WTC11 (cell line): ENCODE measurements at regions not wholly inside any gene's neighbourhood (a gene's known extent, or its start where the extent isn't known, plus 50 kb on each side); places are given as distances from the start of the nearest gene placed in this dataset.

Source experiments
- CTCF ChIP-seq: fragments of 200-600 bp; IDR thresholded peaks from 2 replicates; pipeline ENCODE4 v1.8.0; 2022; ENCODE audit warnings: antibody characterized with exemption
- HMGXB4 ChIP-seq: sonication (generic); formaldehyde crosslinking; IDR thresholded peaks from 2 replicates; pipeline ENCODE4 v1.8.1; 2023; ENCODE audit warnings: mild to moderate bottlenecking, moderate library complexity, missing genetic modification reagents
- NR3C1 ChIP-seq: sonication (generic); formaldehyde crosslinking; conservative IDR thresholded peaks from 2 replicates; pipeline ENCODE4 v1.8.1; 2023; ENCODE audit warnings: low read depth, mild to moderate bottlenecking, missing genetic modification reagents

- no peak for TF ChIP-seq HMGXB4 (CRISPR knock-in tag)
- no peak for TF ChIP-seq CTCF
- TF ChIP-seq NR3C1 (CRISPR knock-in tag): no peak
Measured at GRCh38 chr10:128215733-128216132, 89.5 kb upstream of the MKI67 start.
